Endodermal cell (in vitro differentiated cells): ENCODE measurements at regions not wholly inside any gene's neighbourhood (a gene's known extent, or its start where the extent isn't known, plus 50 kb on each side); places are given as distances from the start of the nearest gene placed in this dataset.

Experiments
- DNase-seq: peaks from one replicate; pipeline ENCODE4 v3.0.0-alpha.2; 2017
- H3K27ac ChIP-seq: 2 replicates; pipeline ENCODE4 v1.5.1; 2013; ENCODE audit warnings: mild to moderate bottlenecking, low read depth, low read length, moderate library complexity
- H3K27me3 ChIP-seq: 2 replicates; pipeline ENCODE4 v1.6.1; 2013; ENCODE audit warnings: mild to moderate bottlenecking, low read length, moderate library complexity; ENCODE audit not compliant: insufficient read depth, control insufficient read depth, poor library complexity, severe bottlenecking
- H3K36me3 ChIP-seq: 2 replicates; pipeline ENCODE4 v1.7.0; 2013; ENCODE audit warnings: mild to moderate bottlenecking, low read length, moderate library complexity; ENCODE audit not compliant: control insufficient read depth, insufficient read depth
- H3K4me1 ChIP-seq: one replicate; pipeline ENCODE4 v1.7.0; 2013; ENCODE audit warnings: low read length; ENCODE audit not compliant: control insufficient read depth, insufficient read depth
- H3K4me3 ChIP-seq: 2 replicates; pipeline ENCODE4 v1.5.1; 2013; ENCODE audit warnings: mild to moderate bottlenecking, low read length, moderate library complexity
- H3K9ac ChIP-seq: 2 replicates; pipeline ENCODE4 v1.6.1; 2013; ENCODE audit warnings: mild to moderate bottlenecking, low read length, moderate library complexity; ENCODE audit not compliant: poor library complexity, severe bottlenecking; ENCODE audit errors: extremely low read depth
- H3K9me3 ChIP-seq: 2 replicates; pipeline ENCODE4 v1.6.1; 2013; ENCODE audit warnings: mild to moderate bottlenecking, low read length, moderate library complexity; ENCODE audit not compliant: control insufficient read depth
- H3K27ac Mint-ChIP-seq: 2 replicates; pipeline ENCODE4 v1.8.0; 2020; ENCODE audit warnings: mixed read lengths
- H3K27me3 Mint-ChIP-seq: 2 replicates; pipeline ENCODE4 v1.8.0; 2021; ENCODE audit warnings: mild to moderate bottlenecking, mixed read lengths; ENCODE audit not compliant: insufficient read depth
- H3K36me3 Mint-ChIP-seq: 2 replicates; pipeline ENCODE4 v1.8.0; 2020; ENCODE audit warnings: low read depth, mixed read lengths
- H3K4me1 Mint-ChIP-seq: 2 replicates; pipeline ENCODE4 v1.8.0; 2020; ENCODE audit warnings: mixed read lengths
- H3K4me3 Mint-ChIP-seq: 2 replicates; pipeline ENCODE4 v1.8.0; 2020; ENCODE audit warnings: mild to moderate bottlenecking, moderate library complexity, mixed read lengths
- H3K9me3 Mint-ChIP-seq: 2 replicates; pipeline ENCODE4 v1.8.0; 2020; ENCODE audit warnings: mild to moderate bottlenecking, mixed read lengths
- WGBS, 2 experiments: methylation state at CpG; one replicate each; pipeline versions ENCODE4 v1.1.5 to v1.1.7; 2013; ENCODE audit warnings: missing lambda C conversion rate in 2 of 2, mixed read lengths in 1 of 2; ENCODE audit not compliant: insufficient coverage in 1 of 2, insufficient read length in 1 of 2; 5-methylcytosine and 5-hydroxymethylcytosine counted together
- TF ChIP-seq, protein P1 (sequence below): fragments of 200-600 bp; sonication (generic); conservative IDR thresholded peaks from 2 replicates; pipeline ENCODE4 v1.5.0; 2021; ENCODE audit warnings: antibody characterized with exemption, mild to moderate bottlenecking

DNA sequence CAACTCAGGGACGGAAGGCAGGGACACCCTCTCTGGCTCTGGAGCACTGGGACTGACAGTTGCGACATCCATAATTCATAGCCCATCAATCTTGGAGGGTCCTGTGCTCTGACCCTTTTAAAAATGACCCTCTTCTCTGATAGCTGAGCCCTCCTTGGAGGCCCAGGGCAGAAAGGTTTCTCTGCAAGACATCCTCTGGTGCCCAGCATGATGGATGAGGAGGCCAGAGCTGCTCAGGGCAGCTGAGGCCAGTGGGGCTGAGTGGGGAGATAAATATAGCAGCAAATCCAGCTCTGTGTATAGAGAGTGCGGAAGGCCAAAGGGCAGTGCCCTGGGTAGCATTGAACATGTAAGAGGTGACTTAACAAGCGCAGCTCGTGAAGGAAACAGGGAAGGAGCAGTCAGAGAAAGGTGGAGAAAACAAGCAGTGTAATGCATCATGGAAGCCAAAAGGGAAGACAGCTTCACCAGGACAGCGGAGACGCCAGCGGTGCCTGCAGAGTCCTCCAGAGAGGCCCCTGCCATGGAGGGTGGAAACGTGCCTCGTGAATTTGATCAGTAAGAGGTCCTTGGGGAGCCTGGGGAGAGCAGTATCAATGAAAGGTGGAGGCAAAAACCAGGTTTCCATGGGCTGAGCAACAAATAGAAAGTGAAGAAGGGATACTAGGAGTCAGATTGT is 50.4 kb upstream of the FMOD start:
- H3K4me1 Mint-ChIP-seq = peaks cover 20% of the 10 kb centered on the region
- H3K27ac ChIP-seq = peak overlapping the region; percentile 47

DNA sequence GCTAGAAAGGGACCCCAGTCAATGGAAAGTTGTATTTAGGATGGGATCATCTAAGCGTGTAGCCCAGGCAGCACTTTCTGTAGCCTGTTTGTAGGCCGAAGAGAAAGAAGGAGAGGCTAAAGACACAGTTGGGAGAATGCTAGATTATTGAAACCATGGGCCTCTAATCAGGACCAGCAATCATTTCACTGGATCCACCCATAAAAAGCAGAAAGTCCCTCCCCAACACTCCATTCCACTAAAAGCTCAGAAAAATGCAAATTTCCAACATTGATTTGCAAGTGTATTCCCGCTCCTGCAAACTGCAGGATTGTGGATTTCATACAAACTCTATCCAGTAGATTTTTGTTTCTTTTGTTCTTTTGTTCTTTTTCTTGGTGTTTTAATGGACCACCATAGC is 51.2 kb upstream of the FMOD start:
- no peak for DNase-seq
- H3K9ac ChIP-seq = no peak overlapping the region
- H3K4me3 ChIP-seq = no peak overlapping the region
- Mint-ChIP-seq H3K4me1 (peaks cover 20% of the 10 kb centered on the region), H3K9me3 (no peaks in the 10 kb centered on the region), H3K27ac (no peak overlapping the region), H3K27me3 (peaks cover 3% of the 10 kb centered on the region), H3K36me3 (no peaks in the 10 kb centered on the region), H3K4me3 (no peak overlapping the region)
- H3K9me3 ChIP-seq = no peaks in the 10 kb centered on the region
- no peaks in the 10 kb centered on the region for H3K27me3 ChIP-seq
- 78 to 79% methylated on average over 3 of the region's 3 CpGs for WGBS, 2 experiments
- H3K27ac ChIP-seq = no peak overlapping the region
- TF ChIP-seq, protein P1, sequence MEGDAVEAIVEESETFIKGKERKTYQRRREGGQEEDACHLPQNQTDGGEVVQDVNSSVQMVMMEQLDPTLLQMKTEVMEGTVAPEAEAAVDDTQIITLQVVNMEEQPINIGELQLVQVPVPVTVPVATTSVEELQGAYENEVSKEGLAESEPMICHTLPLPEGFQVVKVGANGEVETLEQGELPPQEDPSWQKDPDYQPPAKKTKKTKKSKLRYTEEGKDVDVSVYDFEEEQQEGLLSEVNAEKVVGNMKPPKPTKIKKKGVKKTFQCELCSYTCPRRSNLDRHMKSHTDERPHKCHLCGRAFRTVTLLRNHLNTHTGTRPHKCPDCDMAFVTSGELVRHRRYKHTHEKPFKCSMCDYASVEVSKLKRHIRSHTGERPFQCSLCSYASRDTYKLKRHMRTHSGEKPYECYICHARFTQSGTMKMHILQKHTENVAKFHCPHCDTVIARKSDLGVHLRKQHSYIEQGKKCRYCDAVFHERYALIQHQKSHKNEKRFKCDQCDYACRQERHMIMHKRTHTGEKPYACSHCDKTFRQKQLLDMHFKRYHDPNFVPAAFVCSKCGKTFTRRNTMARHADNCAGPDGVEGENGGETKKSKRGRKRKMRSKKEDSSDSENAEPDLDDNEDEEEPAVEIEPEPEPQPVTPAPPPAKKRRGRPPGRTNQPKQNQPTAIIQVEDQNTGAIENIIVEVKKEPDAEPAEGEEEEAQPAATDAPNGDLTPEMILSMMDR = no peak
- H3K4me1 ChIP-seq = peaks cover 5% of the 10 kb centered on the region
- H3K36me3 ChIP-seq = no peaks in the 10 kb centered on the region

More for the DNA sequence above, 50.4 kb upstream of the FMOD start:
- peaks cover 5% of the 10 kb centered on the region for H3K4me1 ChIP-seq
- TF ChIP-seq, protein P1 = no peak
- H3K4me3 ChIP-seq = no peak overlapping the region
- no peak overlapping the region for H3K9ac ChIP-seq
- Mint-ChIP-seq H3K36me3 (no peaks in the 10 kb centered on the region), H3K27ac (no peak overlapping the region), H3K27me3 (peaks cover 7% of the 10 kb centered on the region), H3K9me3 (no peaks in the 10 kb centered on the region), H3K4me3 (no peak overlapping the region)
- no peak for DNase-seq
- WGBS, 2 experiments = 65 to 88% methylated on average over 9 to 10 of the region's 10 CpGs
- H3K27me3 ChIP-seq = no peaks in the 10 kb centered on the region
- no peaks in the 10 kb centered on the region for H3K9me3 ChIP-seq
- H3K36me3 ChIP-seq = no peaks in the 10 kb centered on the region

DNA sequence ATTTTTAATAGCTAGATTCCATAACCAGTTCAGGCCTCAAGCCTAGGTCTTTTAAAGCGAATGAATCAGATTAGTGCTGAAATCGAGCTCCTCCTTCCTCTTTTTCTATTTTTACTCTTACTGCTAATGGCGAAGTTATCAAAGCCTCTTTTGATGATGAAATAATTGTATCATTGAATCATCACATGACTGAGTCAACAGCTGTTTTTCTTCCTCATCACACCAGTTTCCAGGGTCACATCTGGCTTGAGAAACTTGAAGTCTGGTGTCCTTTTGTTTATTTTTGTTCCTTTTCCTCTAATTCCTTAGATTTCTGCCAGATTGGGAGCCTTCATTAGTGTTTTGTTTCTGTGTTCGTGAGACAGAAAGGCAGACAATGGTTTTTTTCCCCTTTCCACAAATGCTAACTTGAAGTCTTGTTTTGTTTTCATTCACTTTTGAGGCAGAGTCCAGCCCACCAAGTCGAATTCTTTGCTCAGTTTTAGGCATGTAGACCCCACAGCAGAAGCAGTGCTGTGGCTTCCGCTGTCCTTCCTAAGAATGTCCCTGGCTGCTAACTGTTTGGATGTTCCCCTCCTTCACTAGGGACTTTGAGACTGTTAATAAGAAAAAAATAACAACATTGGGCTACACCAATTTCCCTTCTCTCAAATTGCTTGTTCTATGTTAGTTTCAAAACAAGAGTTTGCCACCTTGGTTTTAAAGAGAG is 51.9 kb upstream of the FMOD start:
- no peak for DNase-seq
- H3K4me1 Mint-ChIP-seq = peaks cover 20% of the 10 kb centered on the region
- no peak overlapping the region for H3K4me3 Mint-ChIP-seq
- Histone ChIP-seq H3K9me3 (no peaks in the 10 kb centered on the region), H3K4me3 (no peak overlapping the region), H3K27ac (no peak overlapping the region), H3K27me3 (no peaks in the 10 kb centered on the region), H3K4me1 (peaks cover 5% of the 10 kb centered on the region), H3K36me3 (no peaks in the 10 kb centered on the region), H3K9ac (no peak overlapping the region)
- 79 to 91% methylated on average over 4 to 5 of the region's 6 CpGs for WGBS, 2 experiments
- peaks cover under 1% of the 10 kb centered on the region for H3K27me3 Mint-ChIP-seq
- TF ChIP-seq, protein P1 = no peak
- H3K36me3 Mint-ChIP-seq = no peaks in the 10 kb centered on the region
- no peak overlapping the region for H3K27ac Mint-ChIP-seq
- no peaks in the 10 kb centered on the region for H3K9me3 Mint-ChIP-seq
